ENCODE measurements at regions not wholly inside any gene's neighbourhood (a gene's known extent, or its start where the extent isn't known, plus 50 kb on each side); places are given as distances from the start of the nearest gene placed in this dataset.

- ChIA-PET POLR2A (ENCODE audit: partially characterized antibody) (no interaction called here), CTCF (ENCODE audit: partially characterized antibody) (interaction anchor here (1.6 kb wide), 1 partner anchor 24 kb away, joined by 3 read pairs; no protein-coding TSS in a partner anchor)
- H3K79me1 ChIP-seq (ENCODE audit: low read depth, low read length): no peaks in the 10 kb centered on the region
- H3K4ac ChIP-seq (replicated peaks; ENCODE audit: insufficient read length, low read depth, low read length): no peak overlapping the region
- peak overlapping the region; percentile 44; the same call in 1 of the 2 replicates for H2AFZ ChIP-seq (ENCODE audit: low read length)
- H3K27ac ChIP-seq (ENCODE audit: low read depth, low read length): no peak overlapping the region
- H3K23me2 ChIP-seq (ENCODE audit: low read depth, low read length): no peaks in the 10 kb centered on the region
- 0 out of 4 replicates have a peak, but pooled peaks cover 0 to 3% of the 10 kb centered on the region in 2 experiments for H3K9me3 ChIP-seq (ENCODE audit: insufficient read depth in 2 of 2, low read depth in 1 of 2, low read length in 1 of 2)
- no peak overlapping the region for H3K9ac ChIP-seq (replicated peaks in 1 of 4; ENCODE audit: extremely low read depth in 1 of 4, low read depth in 3 of 4, low read length in 3 of 4)
- no peaks in the 10 kb centered on the region for H3K79me2 ChIP-seq (ENCODE audit: control insufficient read depth in 1 of 2, insufficient read depth in 2 of 2, low read length in 2 of 2)
- H3K27me3 ChIP-seq (replicated peaks in 1 of 4; ENCODE audit: control insufficient read depth in 3 of 4, extremely low read depth in 1 of 4, insufficient read depth in 3 of 4, low read length in 3 of 4): no peaks in the 10 kb centered on the region
- DNase-seq (ENCODE audit: low read depth in 1 of 2, low spot score in 2 of 2) (no peak), FAIRE-seq (no peak)
- no peaks in the 10 kb centered on the region for H3K36me3 ChIP-seq (ENCODE audit: control insufficient read depth in 2 of 4, insufficient read depth in 4 of 4, low read length in 3 of 4)
- no peak overlapping the region for H2BK12ac ChIP-seq (ENCODE audit: low read depth, low read length)
- no peak overlapping the region for H2BK20ac ChIP-seq (ENCODE audit: low read length)
- H2AK5ac ChIP-seq (ENCODE audit: low read depth, low read length): no peak overlapping the region
- H3K4me3 ChIP-seq (ENCODE audit: extremely low read depth in 1 of 4, insufficient read depth in 2 of 4, low read depth in 3 of 4, low read length in 4 of 4): no peak overlapping the region
- no peaks in the 10 kb centered on the region for H3K4me1 ChIP-seq (replicated peaks in 1 of 4; ENCODE audit: control insufficient read depth in 3 of 4, insufficient read depth in 4 of 4, low read length in 3 of 4)
- no peak overlapping the region for H3K4me2 ChIP-seq (ENCODE audit: insufficient read depth in 1 of 2, low read depth in 2 of 2, low read length in 2 of 2)
- H2BK120ac ChIP-seq (replicated peaks; ENCODE audit: low read depth, low read length): no peak overlapping the region
- no peak overlapping the region for H4K5ac ChIP-seq (ENCODE audit: insufficient read length, low read depth, low read length)
- H4K8ac ChIP-seq (ENCODE audit: extremely low read depth, insufficient read depth, low read length): no peak overlapping the region; the same call in 1 of the 2 replicates
- H3K56ac ChIP-seq (replicated peaks; ENCODE audit: insufficient read length, low read depth, low read length): no peak overlapping the region
- no peak overlapping the region for H4K91ac ChIP-seq (replicated peaks; ENCODE audit: insufficient read length, low read length)
- H2BK5ac ChIP-seq (ENCODE audit: low read depth, low read length): no peak overlapping the region
- H3K23ac ChIP-seq (ENCODE audit: insufficient read length): no peak overlapping the region
- H2BK15ac ChIP-seq (ENCODE audit: low read length): no peak overlapping the region
- H4K20me1 ChIP-seq (replicated peaks in 1 of 2; ENCODE audit: control insufficient read depth in 1 of 2, insufficient read depth in 2 of 2, low read length in 2 of 2): no peaks in the 10 kb centered on the region
- no peak overlapping the region for H3K14ac ChIP-seq (ENCODE audit: insufficient read length)
- 91% methylated on average over 10 of the region's 10 CpGs; no CpG with 5 or more reads in 1 of the 2 experiments for WGBS, 2 experiments (ENCODE audit: extremely low coverage in 1 of 2, insufficient coverage in 1 of 2, insufficient read length in 1 of 2, insufficient replicate concordance in 2 of 2, low coverage in 1 of 2, low lambda C conversion rate in 2 of 2, missing lambda C conversion rate in 1 of 2)
- H3K18ac ChIP-seq (ENCODE audit: extremely low read depth, low read length): no peak overlapping the region; the same call in 1 of the 2 replicates
- TF ChIP-seq GTF2F1 (IDR thresholded peaks at IDR 0.05; ENCODE audit: borderline replicate concordance, low read depth, low read length) (no peak), ZNF274 (IDR thresholded peaks at IDR 0.05; ENCODE audit: borderline replicate concordance, extremely low read depth, low read length) (no peak), CTCF (IDR thresholded peaks at IDR 0.05; ENCODE audit: control extremely low read depth in 1 of 3, insufficient read depth in 1 of 3, low read depth in 1 of 3, low read length in 3 of 3) (no peak), TAF7 (optimal IDR thresholded peaks at IDR 0.05; ENCODE audit: borderline replicate concordance, low read depth, low read length) (no peak), ASH2L (IDR thresholded peaks at IDR 0.05; ENCODE audit: low read length) (no peak)
Measured at GRCh38 chr4:33954759-33955158, 2289.6 kb downstream of the ARAP2 start.
